ENCODE measurements at regions not wholly inside any gene's neighbourhood (a gene's known extent, or its start where the extent isn't known, plus 50 kb on each side); places are given as distances from the start of the nearest gene placed in this dataset.

DNA sequence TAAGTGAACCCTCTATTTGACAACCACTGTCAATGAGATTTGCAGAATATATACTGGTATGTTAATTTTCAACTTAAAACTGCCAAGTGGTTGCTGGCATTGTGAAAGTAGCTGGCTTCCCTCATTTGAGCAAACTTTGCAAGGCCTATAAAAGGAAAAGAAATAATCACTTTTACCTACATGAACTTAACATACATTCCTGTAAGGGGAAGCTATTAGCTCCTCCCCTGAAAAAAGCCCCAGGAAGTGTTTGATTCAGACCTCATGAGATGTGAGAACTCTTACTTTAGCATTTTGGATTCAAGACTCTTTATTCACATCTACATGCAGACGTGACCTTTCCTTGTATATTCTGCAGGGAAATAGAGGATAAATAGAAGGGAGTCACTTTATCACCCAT lies 175.6 kb downstream of the OTUD1 start:
- TF ChIP-seq, protein P1, sequence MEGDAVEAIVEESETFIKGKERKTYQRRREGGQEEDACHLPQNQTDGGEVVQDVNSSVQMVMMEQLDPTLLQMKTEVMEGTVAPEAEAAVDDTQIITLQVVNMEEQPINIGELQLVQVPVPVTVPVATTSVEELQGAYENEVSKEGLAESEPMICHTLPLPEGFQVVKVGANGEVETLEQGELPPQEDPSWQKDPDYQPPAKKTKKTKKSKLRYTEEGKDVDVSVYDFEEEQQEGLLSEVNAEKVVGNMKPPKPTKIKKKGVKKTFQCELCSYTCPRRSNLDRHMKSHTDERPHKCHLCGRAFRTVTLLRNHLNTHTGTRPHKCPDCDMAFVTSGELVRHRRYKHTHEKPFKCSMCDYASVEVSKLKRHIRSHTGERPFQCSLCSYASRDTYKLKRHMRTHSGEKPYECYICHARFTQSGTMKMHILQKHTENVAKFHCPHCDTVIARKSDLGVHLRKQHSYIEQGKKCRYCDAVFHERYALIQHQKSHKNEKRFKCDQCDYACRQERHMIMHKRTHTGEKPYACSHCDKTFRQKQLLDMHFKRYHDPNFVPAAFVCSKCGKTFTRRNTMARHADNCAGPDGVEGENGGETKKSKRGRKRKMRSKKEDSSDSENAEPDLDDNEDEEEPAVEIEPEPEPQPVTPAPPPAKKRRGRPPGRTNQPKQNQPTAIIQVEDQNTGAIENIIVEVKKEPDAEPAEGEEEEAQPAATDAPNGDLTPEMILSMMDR (IDR thresholded peaks at IDR 0.05; ENCODE audit: insufficient read depth, low read length, poor library complexity, severe bottlenecking), result no peak
- Histone ChIP-seq H3K4me3 (replicated peaks; ENCODE audit: low read depth, low read length) (no peak overlapping the region), H3K36me3 (ENCODE audit: control insufficient read depth, insufficient read depth, low read length) (no peaks in the 10 kb centered on the region), H3K27me3 (replicated peaks; ENCODE audit: control insufficient read depth, insufficient read depth, low read length) (no peaks in the 10 kb centered on the region)
- DNase-seq (ENCODE audit: extremely low read depth, insufficient read length), result no peak

DNA sequence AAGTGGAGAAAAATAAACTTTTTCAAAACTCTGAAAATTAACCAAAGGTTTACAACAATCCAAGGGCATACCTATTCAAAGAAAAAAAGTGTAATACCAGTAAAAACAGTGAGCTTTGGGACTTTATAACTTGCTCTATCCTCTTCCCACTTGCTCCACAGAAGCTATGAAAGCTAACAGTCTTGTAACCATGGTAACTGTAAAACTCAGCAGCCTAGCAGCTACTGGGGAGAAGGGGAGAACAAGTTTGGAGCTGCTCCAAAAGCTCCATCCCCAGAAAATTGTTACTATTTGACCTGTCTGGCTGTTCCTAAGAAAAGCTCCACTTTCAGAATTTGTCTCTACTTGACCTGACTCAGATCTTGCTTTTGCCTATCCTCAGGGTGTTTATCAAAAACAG lies 191.5 kb downstream of the OTUD1 start:
- H3K4me3 ChIP-seq (replicated peaks; ENCODE audit: low read depth, low read length), result no peak overlapping the region
- no peak for DNase-seq (ENCODE audit: extremely low read depth, insufficient read length)
- TF ChIP-seq, protein P1 (IDR thresholded peaks at IDR 0.05; ENCODE audit: insufficient read depth, low read length, poor library complexity, severe bottlenecking), result no peak
- no peaks in the 10 kb centered on the region for H3K27me3 ChIP-seq (replicated peaks; ENCODE audit: control insufficient read depth, insufficient read depth, low read length)
- no peaks in the 10 kb centered on the region for H3K36me3 ChIP-seq (ENCODE audit: control insufficient read depth, insufficient read depth, low read length)

DNA sequence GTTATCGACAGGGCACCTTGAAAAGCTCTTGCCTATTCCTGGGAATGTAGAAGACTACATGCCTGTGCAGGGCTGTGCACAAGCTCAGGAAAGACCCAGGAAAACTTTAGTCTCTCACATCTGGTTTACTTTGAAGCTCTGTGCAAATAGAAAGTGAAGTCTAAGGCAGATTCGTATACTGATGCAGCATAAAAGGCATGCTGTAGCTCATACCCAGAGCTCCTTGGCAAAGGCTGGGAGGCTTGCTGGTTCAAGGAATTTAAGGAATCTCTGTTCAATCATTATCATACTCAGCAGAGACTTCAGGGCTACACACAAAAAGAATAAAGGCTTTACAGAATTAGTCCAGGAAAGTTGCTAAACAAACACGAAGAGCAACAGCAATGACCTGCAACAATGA lies 192.0 kb downstream of the OTUD1 start:
- no peaks in the 10 kb centered on the region for H3K27me3 ChIP-seq (replicated peaks; ENCODE audit: control insufficient read depth, insufficient read depth, low read length)
- H3K36me3 ChIP-seq (ENCODE audit: control insufficient read depth, insufficient read depth, low read length), result no peaks in the 10 kb centered on the region
- TF ChIP-seq, protein P1 (IDR thresholded peaks at IDR 0.05; ENCODE audit: insufficient read depth, low read length, poor library complexity, severe bottlenecking), result no peak
- no peak overlapping the region for H3K4me3 ChIP-seq (replicated peaks; ENCODE audit: low read depth, low read length)
- DNase-seq (ENCODE audit: extremely low read depth, insufficient read length), result no peak

DNA sequence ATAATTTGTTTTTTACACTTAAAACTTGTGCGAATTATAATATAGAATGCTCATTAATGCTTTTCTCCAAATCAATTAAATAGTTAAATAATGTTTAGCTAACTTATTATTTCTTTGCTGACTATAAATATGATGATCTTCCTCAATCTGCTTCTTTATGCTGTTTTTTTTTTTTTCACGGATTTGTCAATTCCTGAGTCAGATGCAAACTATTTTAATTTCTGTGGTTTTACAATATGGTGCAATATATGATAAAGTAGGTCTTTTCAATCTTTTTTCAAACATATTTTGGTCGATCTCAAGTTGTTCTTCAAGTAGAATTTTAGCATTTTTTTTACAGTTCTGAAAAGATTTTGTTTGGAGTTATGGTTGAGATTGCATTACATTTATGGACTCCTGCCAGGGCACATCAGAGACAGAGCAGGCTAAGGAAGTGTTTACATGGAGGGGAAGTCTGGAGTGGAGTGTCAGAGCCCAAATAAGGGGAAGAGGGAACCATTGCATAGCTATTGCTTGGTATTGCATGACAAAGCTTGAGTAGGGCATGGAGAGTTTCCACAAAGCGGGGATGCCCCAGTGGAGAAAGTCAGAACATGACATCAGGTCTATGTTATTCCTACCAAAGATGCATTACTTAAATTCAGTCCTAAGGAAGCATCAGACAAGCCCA lies 204.4 kb downstream of the OTUD1 start:
- TF ChIP-seq, protein P1 (IDR thresholded peaks at IDR 0.05; ENCODE audit: insufficient read depth, low read length, poor library complexity, severe bottlenecking), result no peak
- H3K36me3 ChIP-seq (ENCODE audit: control insufficient read depth, insufficient read depth, low read length), result no peaks in the 10 kb centered on the region
- no peak overlapping the region for H3K4me3 ChIP-seq (replicated peaks; ENCODE audit: low read depth, low read length)
- DNase-seq (ENCODE audit: extremely low read depth, insufficient read length), result no peak
- no peaks in the 10 kb centered on the region for H3K27me3 ChIP-seq (replicated peaks; ENCODE audit: control insufficient read depth, insufficient read depth, low read length)

DNA sequence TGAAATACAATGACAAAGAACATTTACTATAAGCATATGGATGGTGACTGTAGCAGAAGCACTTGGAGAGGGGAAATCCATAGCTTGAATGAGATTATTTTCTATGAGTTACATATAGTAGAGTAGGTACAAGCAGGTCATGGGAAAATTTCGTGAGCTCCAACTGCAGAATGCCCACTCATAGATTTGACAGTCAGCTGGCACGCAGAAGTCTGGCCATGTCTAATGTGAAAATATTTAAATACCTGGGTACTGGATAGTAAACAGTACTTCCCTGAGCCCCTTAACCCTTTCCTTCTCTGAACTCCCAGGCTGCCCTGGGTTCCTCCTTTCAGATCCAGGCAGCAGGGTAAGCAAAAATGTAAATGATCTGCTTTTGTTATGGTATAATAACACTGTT lies 209.7 kb downstream of the OTUD1 start:
- DNase-seq (ENCODE audit: extremely low read depth, insufficient read length), result no peak
- Histone ChIP-seq H3K36me3 (ENCODE audit: control insufficient read depth, insufficient read depth, low read length) (no peaks in the 10 kb centered on the region), H3K27me3 (replicated peaks; ENCODE audit: control insufficient read depth, insufficient read depth, low read length) (no peaks in the 10 kb centered on the region), H3K4me3 (replicated peaks; ENCODE audit: low read depth, low read length) (no peak overlapping the region)
- TF ChIP-seq, protein P1 (IDR thresholded peaks at IDR 0.05; ENCODE audit: insufficient read depth, low read length, poor library complexity, severe bottlenecking), result no peak

DNA sequence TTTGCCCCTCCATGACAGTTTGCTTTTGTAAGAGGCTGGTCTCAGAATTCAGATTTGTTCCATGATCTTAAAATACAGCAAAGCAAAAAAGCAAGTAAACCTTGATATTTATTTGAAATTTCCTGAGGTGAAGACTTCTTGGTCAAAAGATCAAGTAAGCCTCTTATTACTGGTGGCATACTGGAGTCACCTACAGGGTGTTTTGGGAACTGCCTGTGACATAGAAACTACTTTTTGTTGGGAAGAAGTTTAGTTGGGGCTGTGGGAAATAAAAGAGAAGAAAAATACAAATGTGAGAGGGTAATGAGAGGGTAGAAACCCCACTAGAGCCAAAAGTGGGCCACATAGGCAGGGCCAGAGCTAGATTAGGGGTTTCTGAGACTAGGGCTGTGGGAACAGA lies 217.9 kb downstream of the OTUD1 start:
- no peak for DNase-seq (ENCODE audit: extremely low read depth, insufficient read length)
- Histone ChIP-seq H3K4me3 (replicated peaks; ENCODE audit: low read depth, low read length) (no peak overlapping the region), H3K27me3 (replicated peaks; ENCODE audit: control insufficient read depth, insufficient read depth, low read length) (no peaks in the 10 kb centered on the region), H3K36me3 (ENCODE audit: control insufficient read depth, insufficient read depth, low read length) (no peaks in the 10 kb centered on the region)
- TF ChIP-seq, protein P1 (IDR thresholded peaks at IDR 0.05; ENCODE audit: insufficient read depth, low read length, poor library complexity, severe bottlenecking), result peak; percentile 44
